Endothelial cell (in vitro differentiated cells): ENCODE measurements at regions not wholly inside any gene's neighbourhood (a gene's known extent, or its start where the extent isn't known, plus 50 kb on each side); places are given as distances from the start of the nearest gene placed in this dataset.

ENCODE experiments used
- DNase-seq: peaks from one replicate; pipeline ENCODE4 v3.0.0; 2021; ENCODE audit warnings: low spot score
- H3K27ac Mint-ChIP-seq: one replicate; pipeline ENCODE4 v1.8.0; 2021; ENCODE audit warnings: mixed read lengths, inconsistent platforms; ENCODE audit not compliant: unreplicated experiment
- H3K27me3 Mint-ChIP-seq: one replicate; pipeline ENCODE4 v1.8.0; 2021; ENCODE audit warnings: mild to moderate bottlenecking, moderate library complexity, mixed read lengths, inconsistent platforms; ENCODE audit not compliant: unreplicated experiment
- H3K36me3 Mint-ChIP-seq: one replicate; pipeline ENCODE4 v1.8.0; 2021; ENCODE audit warnings: mild to moderate bottlenecking, low read depth, mixed read lengths, inconsistent platforms; ENCODE audit not compliant: unreplicated experiment
- H3K4me1 Mint-ChIP-seq: one replicate; pipeline ENCODE4 v1.8.0; 2021; ENCODE audit warnings: mild to moderate bottlenecking, mixed read lengths, inconsistent platforms; ENCODE audit not compliant: unreplicated experiment
- H3K4me3 Mint-ChIP-seq: one replicate; pipeline ENCODE4 v1.8.0; 2021; ENCODE audit warnings: mild to moderate bottlenecking, mixed read lengths, inconsistent platforms; ENCODE audit not compliant: unreplicated experiment
- H3K9me3 Mint-ChIP-seq: one replicate; pipeline ENCODE4 v1.8.0; 2021; ENCODE audit warnings: mixed read lengths, inconsistent platforms; ENCODE audit not compliant: unreplicated experiment
- CTCF ChIP-seq: fragments of 200-600 bp; sonication (generic); IDR thresholded peaks from one replicate; pipeline ENCODE4 v1.5.0; 2021; ENCODE audit warnings: antibody characterized with exemption; ENCODE audit not compliant: unreplicated experiment

- H3K4me3 Mint-ChIP-seq = no peak overlapping the region
- H3K9me3 Mint-ChIP-seq = no peaks in the 10 kb centered on the region
- H3K4me1 Mint-ChIP-seq = no peaks in the 10 kb centered on the region
Observed at GRCh38 chr9:30718483-30718882, 1666.0 kb upstream of the ACO1 start.

GRCh38 chr9:30722065-30722464 lies 1662.4 kb upstream of the ACO1 start:
- Mint-ChIP-seq H3K36me3 (no peaks in the 10 kb centered on the region), H3K4me3 (no peak overlapping the region), H3K27ac (no peak overlapping the region), H3K9me3 (no peaks in the 10 kb centered on the region), H3K4me1 (no peaks in the 10 kb centered on the region), H3K27me3 (no peaks in the 10 kb centered on the region)
- TF ChIP-seq CTCF = no peak
- DNase-seq = no peak

More at GRCh38 chr9:30718483-30718882, 1666.0 kb upstream of the ACO1 start:
- H3K27me3 Mint-ChIP-seq = no peaks in the 10 kb centered on the region
- no peaks in the 10 kb centered on the region for H3K36me3 Mint-ChIP-seq
- H3K27ac Mint-ChIP-seq = no peak overlapping the region
- no peak for DNase-seq
- TF ChIP-seq CTCF = no peak

- Mint-ChIP-seq H3K27ac (no peak overlapping the region), H3K27me3 (no peaks in the 10 kb centered on the region), H3K4me1 (no peaks in the 10 kb centered on the region), H3K4me3 (no peak overlapping the region), H3K36me3 (no peaks in the 10 kb centered on the region), H3K9me3 (no peaks in the 10 kb centered on the region)
- DNase-seq = no peak
- TF ChIP-seq CTCF = no peak
Observed at GRCh38 chr9:30723656-30724055, 1660.8 kb upstream of the ACO1 start.

GRCh38 chr9:30732060-30732459 lies 1652.4 kb upstream of the ACO1 start:
- Mint-ChIP-seq H3K36me3 (no peaks in the 10 kb centered on the region), H3K9me3 (no peaks in the 10 kb centered on the region), H3K4me3 (no peak overlapping the region), H3K27ac (no peak overlapping the region), H3K27me3 (no peaks in the 10 kb centered on the region), H3K4me1 (no peaks in the 10 kb centered on the region)
- DNase-seq = no peak
- no peak for TF ChIP-seq CTCF

- Mint-ChIP-seq H3K36me3 (no peaks in the 10 kb centered on the region), H3K9me3 (no peaks in the 10 kb centered on the region), H3K4me3 (no peak overlapping the region), H3K27ac (no peak overlapping the region), H3K4me1 (no peaks in the 10 kb centered on the region), H3K27me3 (no peaks in the 10 kb centered on the region)
- no peak for TF ChIP-seq CTCF
- DNase-seq = no peak
Observed at GRCh38 chr9:30744871-30745270, 1639.6 kb upstream of the ACO1 start.
